ENCODE measurements at regions not wholly inside any gene's neighbourhood (a gene's known extent, or its start where the extent isn't known, plus 50 kb on each side); places are given as distances from the start of the nearest gene placed in this dataset.
A peak's percentile ranks its signal among the peaks of the same experiment; 100 is the strongest.

GRCh38 chr20:23264545-23264944 is 86.0 kb upstream of the NXT1 start:
- no peak for DNase-seq
- Histone ChIP-seq H3K4me1 (peaks cover 6% of the 10 kb centered on the region), H3K27me3 (ENCODE audit: low read depth) (peaks cover under 1% of the 10 kb centered on the region), H3K9me3 (replicated peaks) (peaks cover 10% of the 10 kb centered on the region), H3K4me3 (no peak overlapping the region), H3K27ac (replicated peaks) (no peak overlapping the region), H3K36me3 (no peaks in the 10 kb centered on the region)
- TF ChIP-seq, protein P1, sequence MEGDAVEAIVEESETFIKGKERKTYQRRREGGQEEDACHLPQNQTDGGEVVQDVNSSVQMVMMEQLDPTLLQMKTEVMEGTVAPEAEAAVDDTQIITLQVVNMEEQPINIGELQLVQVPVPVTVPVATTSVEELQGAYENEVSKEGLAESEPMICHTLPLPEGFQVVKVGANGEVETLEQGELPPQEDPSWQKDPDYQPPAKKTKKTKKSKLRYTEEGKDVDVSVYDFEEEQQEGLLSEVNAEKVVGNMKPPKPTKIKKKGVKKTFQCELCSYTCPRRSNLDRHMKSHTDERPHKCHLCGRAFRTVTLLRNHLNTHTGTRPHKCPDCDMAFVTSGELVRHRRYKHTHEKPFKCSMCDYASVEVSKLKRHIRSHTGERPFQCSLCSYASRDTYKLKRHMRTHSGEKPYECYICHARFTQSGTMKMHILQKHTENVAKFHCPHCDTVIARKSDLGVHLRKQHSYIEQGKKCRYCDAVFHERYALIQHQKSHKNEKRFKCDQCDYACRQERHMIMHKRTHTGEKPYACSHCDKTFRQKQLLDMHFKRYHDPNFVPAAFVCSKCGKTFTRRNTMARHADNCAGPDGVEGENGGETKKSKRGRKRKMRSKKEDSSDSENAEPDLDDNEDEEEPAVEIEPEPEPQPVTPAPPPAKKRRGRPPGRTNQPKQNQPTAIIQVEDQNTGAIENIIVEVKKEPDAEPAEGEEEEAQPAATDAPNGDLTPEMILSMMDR (IDR thresholded peaks at IDR 0.05; ENCODE audit: borderline replicate concordance) = no peak
- intact Hi-C loops (cut with micrococcal nuclease) = no loop called here

- H3K27ac ChIP-seq (replicated peaks) = no peak overlapping the region
- H3K9me3 ChIP-seq (replicated peaks) = peaks cover 6% of the 10 kb centered on the region
- TF ChIP-seq, protein P1 (IDR thresholded peaks at IDR 0.05; ENCODE audit: borderline replicate concordance) = no peak
- intact Hi-C loops (cut with micrococcal nuclease) = no loop called here
- peaks cover 36% of the 10 kb centered on the region for H3K4me1 ChIP-seq
- no peak for DNase-seq
- no peak overlapping the region for H3K4me3 ChIP-seq
- H3K27me3 ChIP-seq (ENCODE audit: low read depth) = peaks cover 10% of the 10 kb centered on the region
- H3K36me3 ChIP-seq = no peaks in the 10 kb centered on the region
Observed at GRCh38 chr20:23260181-23260840, 90.3 kb upstream of the NXT1 start.

DNA sequence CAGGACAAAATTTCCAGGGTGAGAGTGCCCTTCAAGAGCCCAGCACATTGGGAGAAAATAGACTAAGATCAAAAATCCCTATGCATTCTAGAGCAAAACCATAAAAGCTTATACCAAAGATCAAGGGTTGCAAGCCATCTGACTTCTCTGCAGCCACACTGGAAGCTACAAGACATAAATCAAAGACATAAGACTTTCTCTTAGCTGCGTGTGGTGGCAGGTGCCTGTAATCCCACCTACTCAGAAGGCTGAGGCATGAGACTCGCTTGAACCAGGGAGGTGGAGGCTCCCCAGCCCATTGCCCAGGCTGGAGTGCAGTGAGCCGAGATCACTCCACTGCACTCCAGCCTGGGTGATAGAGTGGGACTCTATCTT is 91.9 kb upstream of the NXT1 start:
- H3K9me3 ChIP-seq (replicated peaks) = peaks cover 4% of the 10 kb centered on the region
- H3K4me1 ChIP-seq = peaks cover 36% of the 10 kb centered on the region
- intact Hi-C loops (cut with micrococcal nuclease) = no loop called here
- DNase-seq = no peak
- H3K27ac ChIP-seq (replicated peaks) = peak overlapping the region; percentile 89
- peaks cover 16% of the 10 kb centered on the region for H3K27me3 ChIP-seq (ENCODE audit: low read depth)
- H3K4me3 ChIP-seq = no peak overlapping the region
- H3K36me3 ChIP-seq = no peaks in the 10 kb centered on the region
- TF ChIP-seq, protein P1 (IDR thresholded peaks at IDR 0.05; ENCODE audit: borderline replicate concordance) = no peak

DNA sequence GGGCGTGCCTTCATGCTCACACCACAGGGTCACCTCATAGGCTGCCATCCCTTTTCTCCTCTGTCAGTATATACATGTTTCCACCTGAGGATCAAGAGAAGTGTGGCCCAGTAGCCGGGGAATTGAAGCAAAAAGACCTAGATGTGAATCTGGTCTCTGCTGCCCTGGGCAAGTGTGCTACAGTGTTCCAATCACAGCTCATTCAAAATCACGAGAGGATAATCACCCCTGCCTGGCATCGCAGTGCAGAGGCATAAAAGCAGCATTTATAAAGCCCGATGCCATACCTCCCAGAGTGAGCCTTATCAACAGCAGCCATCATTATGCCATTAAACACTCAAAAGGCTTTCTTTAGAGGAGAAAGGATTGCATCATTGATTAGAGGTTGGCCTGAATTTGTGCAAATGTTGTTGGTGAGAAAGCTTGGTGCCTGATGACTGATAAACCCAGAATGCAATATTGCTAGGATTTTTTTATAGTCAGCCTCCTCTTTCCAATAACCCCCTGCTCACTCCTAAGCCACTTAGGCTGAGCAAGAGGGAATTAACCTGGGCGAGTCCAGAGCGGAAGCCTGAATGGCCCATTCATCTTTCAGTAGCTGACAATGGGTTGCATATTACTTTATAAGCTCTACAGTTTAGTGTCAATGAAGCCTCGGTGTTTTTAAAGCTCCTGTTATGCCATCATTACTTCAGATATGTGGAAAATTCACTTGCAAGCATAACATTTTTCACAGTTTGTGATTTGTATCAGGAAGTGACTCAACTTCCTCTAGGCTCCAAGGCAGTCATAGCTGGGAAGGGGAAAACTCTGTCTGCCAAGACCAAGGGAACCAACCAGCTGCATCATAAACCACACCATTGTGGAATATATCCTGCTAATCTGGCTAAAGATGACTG is 92.5 kb upstream of the NXT1 start:
- peaks cover 36% of the 10 kb centered on the region for H3K4me1 ChIP-seq
- no peaks in the 10 kb centered on the region for H3K9me3 ChIP-seq (replicated peaks)
- intact Hi-C loops (cut with micrococcal nuclease) = no loop called here
- H3K27me3 ChIP-seq (ENCODE audit: low read depth) = peaks cover 22% of the 10 kb centered on the region
- no peak overlapping the region for H3K4me3 ChIP-seq
- H3K27ac ChIP-seq (replicated peaks) = peak overlapping the region; percentile 89
- TF ChIP-seq, protein P1 (IDR thresholded peaks at IDR 0.05; ENCODE audit: borderline replicate concordance) = no peak
- H3K36me3 ChIP-seq = no peaks in the 10 kb centered on the region
- DNase-seq = no peak

- Histone ChIP-seq H3K4me3 (no peak overlapping the region), H3K27ac (replicated peaks) (peak overlapping the region; percentile 89), H3K4me1 (peaks cover 36% of the 10 kb centered on the region), H3K36me3 (no peaks in the 10 kb centered on the region), H3K27me3 (ENCODE audit: low read depth) (peaks cover 26% of the 10 kb centered on the region), H3K9me3 (replicated peaks) (no peaks in the 10 kb centered on the region)
- DNase-seq = no peak
- intact Hi-C loops (cut with micrococcal nuclease) = no loop called here
- TF ChIP-seq, protein P1 (IDR thresholded peaks at IDR 0.05; ENCODE audit: borderline replicate concordance) = no peak
Observed at GRCh38 chr20:23257106-23257761, 93.4 kb upstream of the NXT1 start.
